ENCODE measurements at regions not wholly inside any gene's neighbourhood (a gene's known extent, or its start where the extent isn't known, plus 50 kb on each side); places are given as distances from the start of the nearest gene placed in this dataset.

DNA sequence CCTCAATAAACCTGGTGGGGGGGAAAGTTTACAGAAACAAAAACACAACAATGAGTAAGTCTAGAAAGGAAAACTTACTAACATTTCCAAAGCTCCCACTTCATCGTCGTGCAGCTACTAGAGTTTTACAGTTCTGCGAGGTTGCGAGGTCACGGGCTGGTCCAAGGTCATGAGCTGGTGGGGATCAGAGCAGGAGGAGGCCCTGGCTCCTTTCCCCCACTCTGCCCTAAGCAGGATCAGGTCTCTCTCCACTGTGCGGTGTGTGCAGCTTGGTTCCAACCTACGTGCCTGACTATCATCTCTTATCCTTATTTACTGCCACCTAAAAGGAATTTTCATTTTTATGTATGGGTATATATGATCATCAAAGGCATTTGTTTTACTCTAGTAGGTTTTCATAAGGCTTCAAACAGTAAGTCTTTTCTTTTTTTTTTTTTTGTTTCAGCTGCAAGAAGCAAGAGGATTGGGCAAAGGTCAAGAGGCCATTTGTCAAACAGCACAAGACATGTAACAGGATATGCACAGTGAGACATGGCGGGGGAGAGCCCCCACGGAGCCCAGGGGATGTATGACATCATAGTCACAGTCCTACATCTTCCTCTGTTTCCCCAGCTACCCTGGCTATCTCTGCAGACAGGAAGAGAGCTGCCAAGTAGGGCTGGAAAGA is 76.6 kb upstream of the POMP start:
- no peak overlapping the region for H3K27ac ChIP-seq
- H3K9me3 ChIP-seq, result no peaks in the 10 kb centered on the region
- H3K27me3 ChIP-seq, result no peaks in the 10 kb centered on the region
- peaks cover 0 to 23% of the 10 kb centered on the region in 2 donors for H3K4me1 ChIP-seq
- DNase-seq (no peak), ATAC-seq (peak; percentile 15)
- intact Hi-C loops (cut with DNase I), result no loop called here
- no peaks in the 10 kb centered on the region for H3K36me3 ChIP-seq
- no peak overlapping the region for H3K4me3 ChIP-seq
- TF ChIP-seq CTCF (IDR thresholded peaks at IDR 0.05), result no peak

DNA sequence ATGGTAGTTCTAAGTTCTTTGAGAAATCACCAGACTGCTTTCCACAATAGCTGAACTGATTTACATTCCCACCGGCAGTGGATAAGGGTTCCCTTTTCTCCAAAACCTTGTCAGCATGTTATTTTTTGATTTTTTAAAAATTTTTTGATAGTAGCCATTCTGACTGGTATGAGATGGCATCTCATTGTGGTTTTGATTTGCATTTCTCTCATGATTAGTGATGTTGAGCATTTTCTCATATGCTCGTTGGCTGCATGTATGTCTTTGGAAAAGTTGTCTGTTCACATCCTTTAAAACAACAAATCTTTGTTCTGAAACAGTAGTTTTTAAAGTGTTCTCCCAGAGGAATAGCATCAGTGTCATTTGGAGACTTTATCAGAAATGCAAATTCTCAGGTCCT is 77.5 kb upstream of the POMP start:
- Histone ChIP-seq H3K4me1 (peaks cover 0 to 16% of the 10 kb centered on the region in 2 donors), H3K27me3 (no peaks in the 10 kb centered on the region), H3K27ac (no peak overlapping the region), H3K4me3 (no peak overlapping the region), H3K9me3 (no peaks in the 10 kb centered on the region), H3K36me3 (no peaks in the 10 kb centered on the region)
- no peak for TF ChIP-seq CTCF (IDR thresholded peaks at IDR 0.05)
- DNase-seq (no peak), ATAC-seq (no peak)
- intact Hi-C loops (cut with DNase I), result no loop called here

DNA sequence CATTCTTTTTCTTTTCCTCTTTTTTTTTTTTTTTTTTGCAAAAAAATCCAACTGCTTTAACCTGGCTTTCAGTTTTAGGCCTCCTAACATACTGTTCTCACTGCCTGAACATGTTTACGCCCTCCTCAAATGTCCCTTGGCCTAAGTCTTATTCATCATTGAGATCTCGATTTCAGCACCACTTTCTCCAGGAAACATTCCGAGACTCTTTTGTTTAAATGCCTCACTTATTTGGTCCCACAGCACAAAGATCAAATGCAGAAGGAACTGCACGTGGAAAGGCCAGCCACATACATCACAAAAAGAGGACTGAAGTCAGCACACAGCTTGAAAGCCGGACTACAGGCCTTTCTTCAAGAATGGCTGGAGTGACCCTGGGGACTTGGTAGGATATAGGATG is 79.2 kb upstream of the POMP start:
- intact Hi-C loops (cut with DNase I), result no loop called here
- Histone ChIP-seq H3K36me3 (no peaks in the 10 kb centered on the region), H3K4me1 (peaks cover 0 to 21% of the 10 kb centered on the region in 2 donors), H3K27me3 (no peaks in the 10 kb centered on the region), H3K4me3 (no peak overlapping the region), H3K9me3 (no peaks in the 10 kb centered on the region), H3K27ac (no peak overlapping the region)
- no peak for ATAC-seq
- no peak for TF ChIP-seq CTCF (IDR thresholded peaks at IDR 0.05)
- DNase-seq, result no peak

GRCh38 chr13:28579322-28579721 is 79.6 kb upstream of the POMP start:
- H3K36me3 ChIP-seq, result no peaks in the 10 kb centered on the region
- no peak for DNase-seq
- intact Hi-C loops (cut with DNase I), result no loop called here
- H3K4me3 ChIP-seq, result no peak overlapping the region
- H3K4me1 ChIP-seq, result peaks cover 0 to 25% of the 10 kb centered on the region in 2 donors
- no peaks in the 10 kb centered on the region for H3K27me3 ChIP-seq
- TF ChIP-seq CTCF (IDR thresholded peaks at IDR 0.05), result no peak
- H3K9me3 ChIP-seq, result no peaks in the 10 kb centered on the region
- ATAC-seq, result no peak
- no peak overlapping the region for H3K27ac ChIP-seq

GRCh38 chr13:28576067-28576466 is 81.1 kb upstream of the FLT1 start:
- intact Hi-C loops (cut with DNase I), result no loop called here
- peaks cover 0 to 20% of the 10 kb centered on the region in 2 donors for H3K4me1 ChIP-seq
- H3K4me3 ChIP-seq, result no peak overlapping the region
- H3K27ac ChIP-seq, result no peak overlapping the region
- DNase-seq (no peak), ATAC-seq (no peak)
- TF ChIP-seq CTCF (IDR thresholded peaks at IDR 0.05), result no peak
- H3K9me3 ChIP-seq, result no peaks in the 10 kb centered on the region
- no peaks in the 10 kb centered on the region for H3K27me3 ChIP-seq
- H3K36me3 ChIP-seq, result no peaks in the 10 kb centered on the region
